IMR-90 (cell line): ENCODE measurements at regions not wholly inside any gene's neighbourhood (a gene's known extent, or its start where the extent isn't known, plus 50 kb on each side); places are given as distances from the start of the nearest gene placed in this dataset.

ENCODE experiments used
- ATAC-seq: fragments of 200-7000 bp; cut with Tn5 transposase; 2 replicates; pipeline ENCODE4 v1.9.1; 2020; ENCODE audit warnings: low read depth, mild to moderate bottlenecking, moderate library complexity
- BruUV-seq: library from RNA; stranded (reverse); fragments of 400-500 nt; replicated peaks from 2 replicates; lab custom pipeline; 2021; lab: Mats Ljungman, UMichigan
- CTCF ChIA-PET: fragments of 300-600 bp; formaldehyde crosslinking; extraction: SDS; loops from one replicate; lab custom pipeline; 2021; ENCODE audit warnings: antibody characterized with exemption; lab: Yijun Ruan, JAX
- POLR2A ChIA-PET: fragments of 300-600 bp; sonication (Branson Sonifier 250); formaldehyde crosslinking; loops from one replicate; lab custom pipeline; 2022; ENCODE audit warnings: antibody characterized with exemption; ENCODE audit not compliant: unreplicated experiment; lab: Charles Lee
- DNase-seq: peaks from one replicate; pipeline ENCODE4 v3.0.0; 2013
- H2AFZ ChIP-seq: replicated peaks from 2 replicates; pipeline ENCODE3; 2013; ENCODE audit warnings: low read length, mild to moderate bottlenecking; ENCODE audit not compliant: poor library complexity
- H2AK5ac ChIP-seq: 2 replicates; pipeline ENCODE4 v1.6.1; 2013; ENCODE audit warnings: low read depth, low read length, inconsistent platforms
- H2AK9ac ChIP-seq: replicated peaks from 2 replicates; pipeline ENCODE3; 2013; ENCODE audit warnings: mild to moderate bottlenecking, low read depth, low read length, moderate library complexity; ENCODE audit not compliant: poor library complexity
- H2BK120ac ChIP-seq: 2 replicates; pipeline ENCODE4 v1.6.1; 2013; ENCODE audit warnings: low read depth, low read length, inconsistent platforms
- H2BK15ac ChIP-seq: 3 replicates; pipeline ENCODE4 v1.6.1; 2013; ENCODE audit warnings: low read depth, low read length, inconsistent platforms
- H2BK20ac ChIP-seq: 2 replicates; pipeline ENCODE4 v1.6.1; 2013; ENCODE audit warnings: low read depth, mild to moderate bottlenecking, inconsistent platforms, low read length, moderate library complexity
- H2BK5ac ChIP-seq: 2 replicates; pipeline ENCODE4 v1.6.1; 2013; ENCODE audit warnings: mild to moderate bottlenecking, low read depth, low read length, inconsistent platforms; ENCODE audit not compliant: poor library complexity, severe bottlenecking
- H3K14ac ChIP-seq: replicated peaks from 2 replicates; pipeline ENCODE4 v1.6.1; 2013; ENCODE audit warnings: low read depth, low read length, inconsistent platforms
- H3K18ac ChIP-seq: 2 replicates; pipeline ENCODE4 v1.6.1; 2013; ENCODE audit warnings: low read depth, low read length, control low read depth
- H3K23ac ChIP-seq: 2 replicates; pipeline ENCODE4 v1.6.1; 2013; ENCODE audit warnings: low read depth, low read length, inconsistent platforms
- H3K27ac ChIP-seq: 2 replicates; pipeline ENCODE4 v1.5.1; 2013; ENCODE audit warnings: mild to moderate bottlenecking, control low read depth, low read length; ENCODE audit not compliant: insufficient read depth
- H3K27me3 ChIP-seq: 2 replicates; pipeline ENCODE4 v1.6.1; 2013; ENCODE audit warnings: low read length; ENCODE audit not compliant: control insufficient read depth, insufficient read depth
- H3K36me3 ChIP-seq: 2 replicates; pipeline ENCODE4 v1.6.1; 2013; ENCODE audit warnings: low read length, mixed read lengths; ENCODE audit not compliant: control insufficient read depth, insufficient read depth
- H3K4ac ChIP-seq: 2 replicates; pipeline ENCODE4 v1.6.1; 2013; ENCODE audit warnings: low read depth, low read length, inconsistent platforms
- H3K4me1 ChIP-seq: 2 replicates; pipeline ENCODE4 v1.6.1; 2013; ENCODE audit warnings: low read length, mixed read lengths; ENCODE audit not compliant: control insufficient read depth, insufficient read depth
- H3K4me2 ChIP-seq: 2 replicates; pipeline ENCODE4 v1.6.1; 2013; ENCODE audit warnings: low read depth, mild to moderate bottlenecking, control low read depth, low read length, moderate library complexity
- H3K4me3 ChIP-seq: 2 replicates; pipeline ENCODE4 v1.5.1; 2013; ENCODE audit warnings: low read depth, mild to moderate bottlenecking, control low read depth, low read length, moderate library complexity; ENCODE audit not compliant: insufficient read depth
- H3K56ac ChIP-seq: 2 replicates; pipeline ENCODE4 v1.6.1; 2013; ENCODE audit warnings: low read length, inconsistent platforms; ENCODE audit not compliant: insufficient read depth; ENCODE audit errors: extremely low read depth
- H3K79me1 ChIP-seq, 2 experiments: 2 replicates each; pipeline ENCODE4 v1.6.1; 2013; ENCODE audit warnings: low read length in 2 of 2, inconsistent platforms in 1 of 2, low read depth in 1 of 2
- H3K9ac ChIP-seq: 2 replicates; pipeline ENCODE4 v1.6.1; 2013; ENCODE audit warnings: low read depth, low read length, control low read depth
- H3K9me1 ChIP-seq: 2 replicates; pipeline ENCODE4 v1.6.1; 2013; ENCODE audit warnings: low read length, inconsistent platforms; ENCODE audit not compliant: insufficient read depth
- H3K9me3 ChIP-seq: 2 replicates; pipeline ENCODE4 v1.6.1; 2013; ENCODE audit warnings: low read length; ENCODE audit not compliant: control insufficient read depth, insufficient read depth
- H4K20me1 ChIP-seq: 2 replicates; pipeline ENCODE4 v1.6.1; 2013; ENCODE audit warnings: low read length, inconsistent platforms; ENCODE audit not compliant: insufficient read depth
- H4K5ac ChIP-seq: 2 replicates; pipeline ENCODE4 v1.6.1; 2013; ENCODE audit warnings: mild to moderate bottlenecking, low read depth, low read length, control low read depth
- H4K8ac ChIP-seq, 2 experiments: 2 replicates each; pipeline ENCODE4 v1.6.1; 2013; ENCODE audit warnings: low read depth in 2 of 2, low read length in 2 of 2, control low read depth in 1 of 2, inconsistent platforms in 1 of 2
- H4K91ac ChIP-seq: 2 replicates; pipeline ENCODE4 v1.6.1; 2013; ENCODE audit warnings: low read depth, low read length, inconsistent platforms; ENCODE audit not compliant: insufficient read depth
- BHLHE40 ChIP-seq: fragments of 150-350 bp; IDR thresholded peaks from 2 replicates; pipeline ENCODE4 v1.6.1; 2016; ENCODE audit warnings: mild to moderate bottlenecking, low read depth, low read length
- CEBPB ChIP-seq: IDR thresholded peaks from 2 replicates; pipeline ENCODE4 v1.6.1; 2012; ENCODE audit warnings: low read depth, low read length, improper control_type of control experiment
- CHD1 ChIP-seq: IDR thresholded peaks from 2 replicates; pipeline ENCODE4 v1.6.1; 2012; ENCODE audit warnings: low read depth, low read length, improper control_type of control experiment
- CTCF ChIP-seq: conservative IDR thresholded peaks from 2 replicates; pipeline ENCODE4 v1.5.1; 2012; ENCODE audit warnings: mild to moderate bottlenecking, low read depth, low read length, improper control_type of control experiment
- FOS ChIP-seq: fragments of 150-350 bp; IDR thresholded peaks from 2 replicates; pipeline ENCODE4 v1.6.1; 2016; ENCODE audit warnings: low read depth, low read length
- MAFK ChIP-seq: IDR thresholded peaks from 2 replicates; pipeline ENCODE4 v1.6.1; 2012; ENCODE audit warnings: low read depth, low read length, improper control_type of control experiment
- MAZ ChIP-seq: IDR thresholded peaks from 2 replicates; pipeline ENCODE4 v1.6.1; 2012; ENCODE audit warnings: low read depth, mild to moderate bottlenecking, low read length, improper control_type of control experiment, moderate library complexity, borderline replicate concordance
- MXI1 ChIP-seq: IDR thresholded peaks from 2 replicates; pipeline ENCODE4 v1.6.1; 2012; ENCODE audit warnings: low read depth, mild to moderate bottlenecking, low read length, moderate library complexity, borderline replicate concordance
- NFE2L2 ChIP-seq: fragments of 150-350 bp; IDR thresholded peaks from 2 replicates; pipeline ENCODE4 v1.6.1; 2016; ENCODE audit warnings: low read depth, mild to moderate bottlenecking, low read length
- POLR2A ChIP-seq: IDR thresholded peaks from 2 replicates; pipeline ENCODE4 v1.6.1; 2012; ENCODE audit warnings: mild to moderate bottlenecking, low read depth, low read length
- RAD21 ChIP-seq: IDR thresholded peaks from 2 replicates; pipeline ENCODE4 v1.6.1; 2012; ENCODE audit warnings: low read length, improper control_type of control experiment
- RCOR1 ChIP-seq: IDR thresholded peaks from 2 replicates; pipeline ENCODE4 v1.6.1; 2012; ENCODE audit warnings: mild to moderate bottlenecking, low read length, improper control_type of control experiment; ENCODE audit not compliant: insufficient replicate concordance
- RFX5 ChIP-seq: IDR thresholded peaks from 2 replicates; pipeline ENCODE4 v1.8.0; 2012; ENCODE audit warnings: low read depth, mild to moderate bottlenecking, low read length, moderate library complexity
- SMC3 ChIP-seq: fragments of 150-350 bp; IDR thresholded peaks from 2 replicates; pipeline ENCODE4 v1.6.1; 2016; ENCODE audit warnings: low read depth, mild to moderate bottlenecking, antibody characterized with exemption, low read length, moderate library complexity
- WGBS, 2 experiments: methylation state at CpG; one replicate each; pipeline versions ENCODE4 v1.1.5 to v1.1.7; 2013; ENCODE audit warnings: missing lambda C conversion rate in 2 of 2; ENCODE audit not compliant: insufficient read length in 1 of 2; ENCODE audit errors: extremely low coverage in 2 of 2; 5-methylcytosine and 5-hydroxymethylcytosine counted together
- dilution Hi-C: fragments of 300-500 bp; cut with HindIII; formaldehyde crosslinking; loops from one replicate; pipeline ENCODE4 v1.14.3; 2018; ENCODE audit warnings: low sequenced_read_pairs; ENCODE audit not compliant: unreplicated experiment
- in situ Hi-C: fragments of 300-500 bp; cut with MboI; formaldehyde crosslinking; loops from 3 replicates; pipeline ENCODE4 v1.14.3; 2019; ENCODE audit warnings: low sequenced_read_pairs, inconsistent platforms, mixed read lengths
- intact Hi-C: fragments of 100-400 bp; cut with micrococcal nuclease; formaldehyde crosslinking; loops from 2 replicates; pipeline ENCODE4 v1.10.0; 2022
- TF ChIP-seq, protein P1 (sequence below): fragments of 150-350 bp; IDR thresholded peaks from 2 replicates; pipeline ENCODE4 v1.6.1; 2016; ENCODE audit warnings: low read depth, mild to moderate bottlenecking, low read length, moderate library complexity, borderline replicate concordance
- TF ChIP-seq, protein P2 (sequence below): fragments of 150-350 bp; IDR thresholded peaks from 2 replicates; pipeline ENCODE4 v1.6.1; 2017; ENCODE audit warnings: mild to moderate bottlenecking, antibody characterized with exemption, low read length, low read depth

DNA sequence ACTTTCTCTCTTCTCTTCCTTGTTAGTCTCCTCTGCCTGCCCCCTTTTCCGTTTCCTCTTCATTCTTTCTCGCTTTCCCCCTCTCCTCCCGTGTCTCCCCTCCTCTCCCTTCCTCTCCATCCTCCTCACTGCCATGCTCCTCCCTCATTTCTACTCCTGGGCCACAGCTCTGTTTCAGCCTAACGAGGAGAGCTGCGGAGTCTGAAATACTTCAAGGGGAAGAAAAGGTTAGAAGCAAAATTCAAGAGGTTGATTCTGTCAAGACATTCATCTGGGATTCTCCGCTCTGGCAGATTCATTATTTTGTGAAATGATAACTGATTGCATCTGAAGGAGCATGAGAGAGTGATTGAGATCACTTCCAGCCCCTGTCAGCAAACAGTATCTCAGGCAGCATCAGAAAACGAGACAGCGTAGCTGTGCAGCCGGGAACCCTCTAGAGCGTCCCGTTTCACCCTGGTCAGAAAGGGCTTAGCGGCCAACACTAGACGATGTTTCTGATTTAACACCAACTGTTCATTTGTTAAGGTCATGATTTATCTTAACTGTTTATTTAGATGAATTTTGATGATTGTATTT, 279.3 kb upstream of the B3GAT1 start:
- Histone ChIP-seq H3K9ac (no peak overlapping the region), H3K9me1 (no peaks in the 10 kb centered on the region), H2BK20ac (0 out of 2 replicates have a peak overlapping the region, but pooled peaks have one; percentile 7), H2BK120ac (no peak overlapping the region), H2AK5ac (no peak overlapping the region), H3K9me3 (peaks cover 7% of the 10 kb centered on the region), H2BK5ac (no peak overlapping the region), H2AK9ac (no peak overlapping the region), H3K79me1 (no peaks in the 10 kb centered on the region), H2BK15ac (no peak overlapping the region), H3K27me3 (no peaks in the 10 kb centered on the region), H2AFZ (no peak overlapping the region), H4K5ac (peak overlapping the region; percentile 59; the same call in 1 of the 2 replicates), H3K4me1 (no peaks in the 10 kb centered on the region), H3K4me3 (no peak overlapping the region), H3K18ac (peak overlapping the region; percentile 18; the same call in 1 of the 2 replicates), H4K8ac (no peak overlapping the region), H3K27ac (peak overlapping the region; percentile 57; the same call in 1 of the 2 replicates), H3K36me3 (no peaks in the 10 kb centered on the region), H3K56ac (no peak overlapping the region), H3K4me2 (no peak overlapping the region), H4K20me1 (no peaks in the 10 kb centered on the region), H3K14ac (no peak overlapping the region), H4K91ac (no peak overlapping the region), H3K23ac (no peak overlapping the region), H3K4ac (no peak overlapping the region)
- intact Hi-C loops (no loop called here), dilution Hi-C loops (no loop called here), in situ Hi-C loops (no loop called here)
- POLR2A ChIA-PET = no interaction called here
- BruUV-seq = no TSS peak
- ATAC-seq = peak; percentile 21; the same call in 1 of the 2 replicates
- TF ChIP-seq RFX5 (no peak), POLR2A (no peak), RAD21 (no peak), CHD1 (no peak), MAZ (no peak), CEBPB (no peak), RCOR1 (no peak), SMC3 (no peak), MXI1 (no peak), BHLHE40 (no peak), MAFK (no peak), CTCF (no peak), FOS (no peak), NFE2L2 (no peak)
- TF ChIP-seq, protein P1, sequence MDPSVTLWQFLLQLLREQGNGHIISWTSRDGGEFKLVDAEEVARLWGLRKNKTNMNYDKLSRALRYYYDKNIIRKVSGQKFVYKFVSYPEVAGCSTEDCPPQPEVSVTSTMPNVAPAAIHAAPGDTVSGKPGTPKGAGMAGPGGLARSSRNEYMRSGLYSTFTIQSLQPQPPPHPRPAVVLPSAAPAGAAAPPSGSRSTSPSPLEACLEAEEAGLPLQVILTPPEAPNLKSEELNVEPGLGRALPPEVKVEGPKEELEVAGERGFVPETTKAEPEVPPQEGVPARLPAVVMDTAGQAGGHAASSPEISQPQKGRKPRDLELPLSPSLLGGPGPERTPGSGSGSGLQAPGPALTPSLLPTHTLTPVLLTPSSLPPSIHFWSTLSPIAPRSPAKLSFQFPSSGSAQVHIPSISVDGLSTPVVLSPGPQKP = no peak
- TF ChIP-seq, protein P2, sequence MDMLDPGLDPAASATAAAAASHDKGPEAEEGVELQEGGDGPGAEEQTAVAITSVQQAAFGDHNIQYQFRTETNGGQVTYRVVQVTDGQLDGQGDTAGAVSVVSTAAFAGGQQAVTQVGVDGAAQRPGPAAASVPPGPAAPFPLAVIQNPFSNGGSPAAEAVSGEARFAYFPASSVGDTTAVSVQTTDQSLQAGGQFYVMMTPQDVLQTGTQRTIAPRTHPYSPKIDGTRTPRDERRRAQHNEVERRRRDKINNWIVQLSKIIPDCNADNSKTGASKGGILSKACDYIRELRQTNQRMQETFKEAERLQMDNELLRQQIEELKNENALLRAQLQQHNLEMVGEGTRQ = no peak
- CTCF ChIA-PET = no interaction called here
- DNase-seq = no peak
- 30% methylated on average over 2 of the region's 13 CpGs; no CpG with 5 or more reads in 1 of the 2 experiments for WGBS, 2 experiments
